CD4-positive, CD25-positive, alpha-beta regulatory T cell (primary cell): ENCODE measurements at regions not wholly inside any gene's neighbourhood (a gene's known extent, or its start where the extent isn't known, plus 50 kb on each side); places are given as distances from the start of the nearest gene placed in this dataset.

Source experiments
- ATAC-seq, 2 donors: fragments of 150-1000 bp; cut with Tn5 transposase; one replicate each; pipeline ENCODE4 v1.10.0; 2021; ENCODE audit warnings: low read depth in 2 of 2, moderate number of reproducible peaks in 2 of 2, moderate library complexity in 1 of 2
- DNase-seq, 3 donors: peaks; one replicate each; pipeline versions ENCODE4 v3.0.0 to v3.0.0-alpha.2; 2012 to 2022; ENCODE audit warnings: mixed read lengths in 1 of 3
- H3K27ac ChIP-seq: one replicate; pipeline ENCODE4 v1.7.0; 2013; ENCODE audit warnings: mild to moderate bottlenecking, low read length; ENCODE audit not compliant: insufficient read depth, poor library complexity, severe bottlenecking
- H3K27me3 ChIP-seq: one replicate; pipeline ENCODE4 v1.7.0; 2013; ENCODE audit warnings: low read length; ENCODE audit not compliant: control insufficient read depth, insufficient read depth
- H3K36me3 ChIP-seq: one replicate; pipeline ENCODE4 v1.7.0; 2013; ENCODE audit warnings: mild to moderate bottlenecking, low read length, moderate library complexity; ENCODE audit not compliant: control insufficient read depth, insufficient read depth
- H3K4me1 ChIP-seq: 2 replicates; pipeline ENCODE4 v1.7.0; 2013; ENCODE audit warnings: mild to moderate bottlenecking, low read length; ENCODE audit not compliant: insufficient read depth, control insufficient read depth, poor library complexity, severe bottlenecking
- H3K4me3 ChIP-seq: one replicate; pipeline ENCODE4 v1.7.0; 2013; ENCODE audit warnings: low read depth, mild to moderate bottlenecking, low read length, moderate library complexity
- H3K9me3 ChIP-seq, 2 experiments: 1 replicate in 1 of 2; 2 replicates in 1 of 2; pipeline ENCODE4 v1.7.0; 2013; ENCODE audit warnings: low read length in 2 of 2, mild to moderate bottlenecking in 1 of 2, moderate library complexity in 1 of 2; ENCODE audit not compliant: control insufficient read depth in 2 of 2
- H3K27ac Mint-ChIP-seq, 3 donors: one replicate each; pipeline ENCODE4 v1.8.0; 2020 to 2022; ENCODE audit warnings: mild to moderate bottlenecking in 3 of 3, mixed read lengths in 3 of 3, moderate library complexity in 2 of 3
- H3K27me3 Mint-ChIP-seq: one replicate; pipeline ENCODE4 v1.8.0; 2022; ENCODE audit warnings: mild to moderate bottlenecking, mixed read lengths
- H3K36me3 Mint-ChIP-seq: one replicate; pipeline ENCODE4 v1.8.0; 2020; ENCODE audit warnings: mixed read lengths
- H3K4me1 Mint-ChIP-seq, 4 donors: one replicate each; pipeline ENCODE4 v1.8.0; 2020 to 2022; ENCODE audit warnings: mixed read lengths in 4 of 4, mild to moderate bottlenecking in 1 of 4
- H3K4me3 Mint-ChIP-seq, 4 donors: one replicate each; pipeline ENCODE4 v1.8.0; 2020 to 2022; ENCODE audit warnings: mild to moderate bottlenecking in 4 of 4, mixed read lengths in 4 of 4, moderate library complexity in 3 of 4
- H3K9me3 Mint-ChIP-seq, 7 donors: one replicate each; pipeline ENCODE4 v1.8.0; 2020 to 2022; ENCODE audit warnings: mixed read lengths in 7 of 7, mild to moderate bottlenecking in 3 of 7, moderate library complexity in 2 of 7

GRCh38 chr1:233527818-233528217 lies 86.1 kb upstream of the KCNK1 start:
- Histone ChIP-seq H3K27me3 (peaks cover 5% of the 10 kb centered on the region), H3K4me1 (no peaks in the 10 kb centered on the region)
- H3K4me3 Mint-ChIP-seq: no peak overlapping the region

DNA sequence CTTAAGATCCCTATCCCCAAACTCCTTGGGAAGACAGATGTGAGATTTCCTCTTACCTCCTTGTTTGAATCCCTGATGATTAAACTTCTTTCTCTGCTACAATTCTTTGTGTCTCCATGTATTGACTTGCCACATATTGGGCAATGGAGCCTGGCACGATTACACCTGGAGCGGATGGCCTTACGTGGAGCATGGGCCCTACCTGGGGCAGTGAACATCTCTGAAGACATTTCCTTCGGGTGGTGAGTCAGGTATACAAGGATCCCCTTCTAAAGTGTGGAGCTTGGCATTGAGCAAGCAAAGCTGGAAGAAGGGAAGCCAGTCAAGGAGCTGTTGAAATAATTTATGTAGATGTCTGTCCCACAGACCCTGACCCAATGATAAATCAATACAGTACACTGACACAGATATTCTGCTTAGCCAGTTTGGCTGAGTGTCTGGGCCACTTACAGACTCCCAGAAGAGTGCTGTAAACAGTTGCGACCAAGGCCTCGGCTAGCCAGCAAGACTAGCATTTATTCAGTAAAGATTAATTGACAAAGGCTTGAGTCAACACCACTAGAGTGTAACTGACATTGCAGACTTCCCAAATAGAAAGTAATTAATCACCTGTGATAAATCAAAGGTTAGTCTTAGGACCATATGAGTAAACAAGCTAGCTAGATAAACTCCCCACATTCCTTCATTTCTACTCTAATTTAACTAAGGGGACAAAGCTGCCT lies 83.1 kb upstream of the KCNK1 start:
- H3K4me3 ChIP-seq: no peak overlapping the region
- no peaks in the 10 kb centered on the region for H3K36me3 ChIP-seq
- no peaks in the 10 kb centered on the region for H3K4me1 Mint-ChIP-seq
- no peak overlapping the region for H3K27ac ChIP-seq
- H3K36me3 Mint-ChIP-seq: no peaks in the 10 kb centered on the region
- H3K4me3 Mint-ChIP-seq: no peak overlapping the region
- H3K9me3 Mint-ChIP-seq: peaks cover 0 to 8% (median 3%) of the 10 kb centered on the region in 7 donors
- no peak overlapping the region for H3K27ac Mint-ChIP-seq
- ATAC-seq: no peak
- H3K27me3 Mint-ChIP-seq: peaks cover 13% of the 10 kb centered on the region
- no peaks in the 10 kb centered on the region for H3K9me3 ChIP-seq
- DNase-seq: no peak
- H3K4me1 ChIP-seq: no peaks in the 10 kb centered on the region
- H3K27me3 ChIP-seq: no peaks in the 10 kb centered on the region

More at GRCh38 chr1:233527818-233528217, 86.1 kb upstream of the KCNK1 start:
- DNase-seq (no peak), ATAC-seq (no peak)
- H3K27ac Mint-ChIP-seq: no peak overlapping the region
- H3K4me3 ChIP-seq: no peak overlapping the region
- H3K9me3 Mint-ChIP-seq: peaks cover 0 to 8% (median 3%) of the 10 kb centered on the region in 7 donors
- no peaks in the 10 kb centered on the region for H3K9me3 ChIP-seq
- H3K36me3 ChIP-seq: no peaks in the 10 kb centered on the region
- H3K36me3 Mint-ChIP-seq: no peaks in the 10 kb centered on the region
- H3K27ac ChIP-seq: no peak overlapping the region
- peaks cover 5% of the 10 kb centered on the region for H3K27me3 Mint-ChIP-seq
- H3K4me1 Mint-ChIP-seq: no peaks in the 10 kb centered on the region

GRCh38 chr1:233540816-233541215 lies 73.1 kb upstream of the KCNK1 start:
- ATAC-seq: no peak
- Histone ChIP-seq H3K4me3 (no peak overlapping the region), H3K27ac (no peak overlapping the region), H3K27me3 (no peaks in the 10 kb centered on the region), H3K4me1 (no peaks in the 10 kb centered on the region), H3K9me3 (no peaks in the 10 kb centered on the region), H3K36me3 (no peaks in the 10 kb centered on the region)
- no peaks in the 10 kb centered on the region for H3K36me3 Mint-ChIP-seq
- peaks cover 4% of the 10 kb centered on the region for H3K27me3 Mint-ChIP-seq
- no peak for DNase-seq
- peaks cover 0 to 5% (median 1%) of the 10 kb centered on the region in 7 donors for H3K9me3 Mint-ChIP-seq
- H3K27ac Mint-ChIP-seq: no peak overlapping the region
- no peak overlapping the region for H3K4me3 Mint-ChIP-seq
- H3K4me1 Mint-ChIP-seq: peaks cover 0 to 2% (median 0%) of the 10 kb centered on the region in 4 donors

DNA sequence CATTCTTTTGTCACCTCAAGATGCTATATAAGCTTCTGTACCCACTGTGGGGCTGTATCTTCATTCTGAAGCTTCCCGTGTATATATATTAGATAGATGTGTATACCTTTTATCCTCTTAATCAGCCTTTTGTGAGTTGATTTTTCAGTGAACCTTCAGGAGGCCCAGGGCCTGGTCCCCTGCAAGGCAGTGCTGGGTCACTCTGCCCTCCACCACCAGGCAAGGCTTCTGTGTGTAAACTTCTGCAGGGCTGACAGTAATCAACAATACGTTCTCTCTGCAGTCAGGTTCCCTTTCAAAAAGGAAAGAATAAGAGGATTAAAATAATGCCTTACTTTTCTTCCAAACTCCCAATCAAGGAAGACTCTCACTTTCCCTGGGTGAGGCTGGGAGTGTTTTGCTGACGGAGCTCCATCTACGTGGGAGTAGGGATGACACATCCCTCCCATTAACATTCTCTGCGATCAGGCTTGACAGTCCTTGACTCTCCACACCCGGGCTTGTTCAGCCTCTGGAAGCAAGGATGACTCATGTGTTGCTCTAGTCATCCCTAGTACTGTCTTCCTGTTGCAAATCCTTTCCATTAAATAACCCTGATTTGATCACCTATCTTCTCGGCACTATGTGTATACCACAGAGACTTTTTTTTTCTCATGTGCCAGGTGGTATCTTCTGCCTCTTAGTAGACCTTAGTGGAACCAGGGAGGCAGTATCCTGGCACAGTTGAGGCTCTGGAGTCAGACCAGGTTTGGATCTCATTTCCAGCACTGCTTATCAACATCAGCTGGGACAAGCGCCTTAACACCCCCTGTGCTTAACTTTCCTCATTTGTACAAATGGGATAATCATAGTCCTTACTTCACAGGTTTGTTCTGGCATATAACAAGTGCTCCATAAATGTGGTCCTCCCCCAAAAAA lies 70.3 kb upstream of the KCNK1 start:
- H3K27ac Mint-ChIP-seq: no peak overlapping the region
- Histone ChIP-seq H3K36me3 (no peaks in the 10 kb centered on the region), H3K9me3 (no peaks in the 10 kb centered on the region), H3K4me3 (no peak overlapping the region), H3K27ac (no peak overlapping the region), H3K4me1 (no peaks in the 10 kb centered on the region), H3K27me3 (peaks cover 4% of the 10 kb centered on the region)
- H3K9me3 Mint-ChIP-seq: peaks cover 0 to 5% (median 2%) of the 10 kb centered on the region in 7 donors
- peaks cover 0 to 2% (median 0%) of the 10 kb centered on the region in 4 donors for H3K4me1 Mint-ChIP-seq
- DNase-seq (no peak), ATAC-seq (no peak)
- no peak overlapping the region for H3K4me3 Mint-ChIP-seq
- H3K36me3 Mint-ChIP-seq: no peaks in the 10 kb centered on the region
- peaks cover 11% of the 10 kb centered on the region for H3K27me3 Mint-ChIP-seq

DNA sequence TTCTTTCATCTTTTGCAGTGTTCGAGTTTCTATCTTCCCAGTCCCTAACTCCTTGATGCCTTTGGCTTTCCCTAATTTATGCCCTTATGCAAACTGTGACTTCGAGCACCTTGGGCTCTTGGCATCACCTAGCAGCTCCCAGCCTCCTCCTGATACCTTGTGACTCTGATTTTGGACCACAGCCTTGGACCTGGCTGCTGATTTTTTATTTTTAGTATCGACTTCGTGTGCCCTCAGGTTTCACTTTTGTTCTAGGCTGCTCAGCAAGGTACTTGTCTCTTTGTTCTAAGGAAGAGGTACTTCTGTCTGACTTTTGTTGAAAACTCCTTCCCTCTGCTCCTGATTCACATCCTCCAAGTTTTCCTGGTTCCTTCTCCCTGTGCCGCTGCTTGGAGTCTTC lies 69.6 kb upstream of the KCNK1 start:
- Mint-ChIP-seq H3K27me3 (peaks cover 11% of the 10 kb centered on the region), H3K9me3 (peaks cover 0 to 5% (median 2%) of the 10 kb centered on the region in 7 donors)
- H3K9me3 ChIP-seq: no peaks in the 10 kb centered on the region

DNA sequence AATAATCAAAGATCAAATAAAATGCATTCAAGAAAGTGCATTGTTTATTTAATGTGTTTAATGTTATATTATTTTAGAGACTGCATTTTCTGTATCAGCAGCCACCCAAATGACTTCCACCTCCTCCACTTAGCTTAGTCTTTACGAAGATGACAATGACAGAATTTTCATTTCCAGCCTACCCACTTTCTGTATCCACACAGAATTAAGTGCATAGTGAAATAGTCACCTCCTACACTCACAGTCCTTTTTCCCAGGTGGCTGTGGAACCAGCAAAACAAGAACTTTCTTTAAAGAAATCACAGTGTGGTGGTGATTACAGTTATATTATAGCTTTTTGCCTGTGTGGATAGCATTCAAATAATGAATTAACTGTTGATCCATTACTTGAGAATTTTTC lies 66.2 kb upstream of the KCNK1 start:
- H3K27me3 Mint-ChIP-seq: peaks cover 14% of the 10 kb centered on the region
- H3K4me3 ChIP-seq: no peak overlapping the region
- H3K4me1 Mint-ChIP-seq: peaks cover 0 to 2% (median 0%) of the 10 kb centered on the region in 4 donors
- H3K9me3 Mint-ChIP-seq: peaks cover 0 to 2% (median 0%) of the 10 kb centered on the region in 7 donors
- no peak overlapping the region for H3K27ac Mint-ChIP-seq
- H3K9me3 ChIP-seq: no peaks in the 10 kb centered on the region
- no peaks in the 10 kb centered on the region for H3K4me1 ChIP-seq
- no peaks in the 10 kb centered on the region for H3K36me3 ChIP-seq
- DNase-seq (no peak), ATAC-seq (no peak)
- no peak overlapping the region for H3K27ac ChIP-seq
- H3K36me3 Mint-ChIP-seq: no peaks in the 10 kb centered on the region
- peaks cover 7% of the 10 kb centered on the region for H3K27me3 ChIP-seq
- no peak overlapping the region for H3K4me3 Mint-ChIP-seq

More for the DNA sequence above, 69.6 kb upstream of the KCNK1 start:
- H3K27me3 ChIP-seq: peaks cover 7% of the 10 kb centered on the region
- H3K27ac ChIP-seq: no peak overlapping the region
- Mint-ChIP-seq H3K4me3 (no peak overlapping the region), H3K4me1 (peaks cover 0 to 2% (median 0%) of the 10 kb centered on the region in 4 donors), H3K27ac (peak overlapping the region in 1 of 3 donors; percentile 70), H3K36me3 (no peaks in the 10 kb centered on the region)
- no peaks in the 10 kb centered on the region for H3K4me1 ChIP-seq
- ATAC-seq (no peak), DNase-seq (no peak)
- no peaks in the 10 kb centered on the region for H3K36me3 ChIP-seq
- no peak overlapping the region for H3K4me3 ChIP-seq

DNA sequence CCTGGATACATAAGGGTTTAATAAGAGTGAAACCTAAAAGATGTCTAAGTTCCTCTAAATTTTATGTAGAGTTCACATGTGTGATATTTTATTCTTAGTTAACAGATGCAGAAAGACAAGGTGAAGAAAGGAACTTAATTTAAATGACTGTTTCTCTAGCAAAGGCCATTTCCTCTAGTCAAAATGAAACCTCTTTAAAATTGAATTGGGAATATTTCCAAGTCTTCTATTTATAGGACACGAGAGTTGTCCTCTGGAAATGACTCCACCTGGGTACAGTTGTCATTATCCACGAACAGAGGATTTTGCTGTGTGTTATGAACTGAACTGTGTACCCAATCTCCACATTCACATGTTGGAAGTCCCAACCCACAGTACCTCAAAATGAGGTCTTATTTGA lies 64.5 kb upstream of the KCNK1 start:
- Mint-ChIP-seq H3K36me3 (no peaks in the 10 kb centered on the region), H3K9me3 (peaks cover 0 to 2% (median 0%) of the 10 kb centered on the region in 7 donors), H3K27ac (no peak overlapping the region), H3K27me3 (peaks cover 10% of the 10 kb centered on the region), H3K4me1 (peaks cover 0 to 2% (median 0%) of the 10 kb centered on the region in 4 donors), H3K4me3 (no peak overlapping the region)
- H3K36me3 ChIP-seq: no peaks in the 10 kb centered on the region
- H3K27me3 ChIP-seq: peaks cover 7% of the 10 kb centered on the region
- no peaks in the 10 kb centered on the region for H3K4me1 ChIP-seq
- ATAC-seq (no peak), DNase-seq (no peak)
- H3K9me3 ChIP-seq: no peaks in the 10 kb centered on the region
- H3K27ac ChIP-seq: no peak overlapping the region
- H3K4me3 ChIP-seq: no peak overlapping the region
